LNCAP (cell line): ENCODE measurements at regions not wholly inside any gene's neighbourhood (a gene's known extent, or its start where the extent isn't known, plus 50 kb on each side); places are given as distances from the start of the nearest gene placed in this dataset.

Source experiments
- CTCF ChIP-seq: fragments of 450-650 bp; IDR thresholded peaks from 2 replicates; pipeline ENCODE4 v1.5.1; 2017; ENCODE audit warnings: mild to moderate bottlenecking

GRCh38 chr14:25832585-25832984, 765.2 kb downstream of the NOVA1 start:
- TF ChIP-seq CTCF, result no peak

GRCh38 chr14:25828562-25828961, 769.3 kb downstream of the NOVA1 start:
- no peak for TF ChIP-seq CTCF

- TF ChIP-seq CTCF, result no peak
Measured at GRCh38 chr14:25826105-25826504, 771.7 kb downstream of the NOVA1 start.

GRCh38 chr14:25820368-25820767, 770.4 kb upstream of the STXBP6 start:
- TF ChIP-seq CTCF, result no peak

GRCh38 chr14:25803386-25804018, 753.6 kb upstream of the STXBP6 start:
- TF ChIP-seq CTCF, result no peak

GRCh38 chr14:25800841-25801240, 750.9 kb upstream of the STXBP6 start:
- TF ChIP-seq CTCF, result no peak

GRCh38 chr14:25788252-25788651, 738.3 kb upstream of the STXBP6 start:
- TF ChIP-seq CTCF, result no peak

GRCh38 chr14:25765909-25766308, 716.0 kb upstream of the STXBP6 start:
- TF ChIP-seq CTCF, result no peak
